ENCODE measurements at regions not wholly inside any gene's neighbourhood (a gene's known extent, or its start where the extent isn't known, plus 50 kb on each side); places are given as distances from the start of the nearest gene placed in this dataset.
A peak's percentile ranks its signal among the peaks of the same experiment; 100 is the strongest.

- DNase-seq, result no peak
- no peak for TF ChIP-seq GATA1 (IDR thresholded peaks at IDR 0.05; ENCODE audit: low read depth, low read length)
- TF ChIP-seq POLR2A (IDR thresholded peaks at IDR 0.05; ENCODE audit: low read length), result no peak
Observed at GRCh38 chr14:88993946-88994345, 169.5 kb downstream of the TTC8 start.

- no peak for DNase-seq
- TF ChIP-seq GATA1 (IDR thresholded peaks at IDR 0.05; ENCODE audit: low read depth, low read length) (no peak), POLR2A (IDR thresholded peaks at IDR 0.05; ENCODE audit: low read length) (no peak)
Observed at GRCh38 chr14:88995437-88996198, 171.2 kb downstream of the TTC8 start.

GRCh38 chr14:88998027-88998426 lies 173.6 kb downstream of the TTC8 start:
- TF ChIP-seq POLR2A (IDR thresholded peaks at IDR 0.05; ENCODE audit: low read length), result no peak
- TF ChIP-seq GATA1 (IDR thresholded peaks at IDR 0.05; ENCODE audit: low read depth, low read length), result no peak
- DNase-seq, result no peak

GRCh38 chr14:88999137-88999536 lies 174.7 kb downstream of the TTC8 start:
- TF ChIP-seq GATA1 (IDR thresholded peaks at IDR 0.05; ENCODE audit: low read depth, low read length), result no peak
- no peak for TF ChIP-seq POLR2A (IDR thresholded peaks at IDR 0.05; ENCODE audit: low read length)
- DNase-seq, result no peak

GRCh38 chr14:89000007-89000942 lies 175.8 kb downstream of the TTC8 start:
- peak; percentile 75 to 78 for DNase-seq
- no peak for TF ChIP-seq GATA1 (IDR thresholded peaks at IDR 0.05; ENCODE audit: low read depth, low read length)
- TF ChIP-seq POLR2A (IDR thresholded peaks at IDR 0.05; ENCODE audit: low read length), result no peak

GRCh38 chr14:89004166-89004565 lies 179.7 kb downstream of the TTC8 start:
- DNase-seq, result no peak
- no peak for TF ChIP-seq GATA1 (IDR thresholded peaks at IDR 0.05; ENCODE audit: low read depth, low read length)
- TF ChIP-seq POLR2A (IDR thresholded peaks at IDR 0.05; ENCODE audit: low read length), result no peak

- TF ChIP-seq GATA1 (IDR thresholded peaks at IDR 0.05; ENCODE audit: low read depth, low read length), result no peak
- no peak for TF ChIP-seq POLR2A (IDR thresholded peaks at IDR 0.05; ENCODE audit: low read length)
- no peak for DNase-seq
Observed at GRCh38 chr14:89007906-89008305, 183.5 kb downstream of the TTC8 start.

GRCh38 chr14:89011355-89012281 lies 187.2 kb downstream of the TTC8 start:
- DNase-seq, result no peak
- TF ChIP-seq GATA1 (IDR thresholded peaks at IDR 0.05; ENCODE audit: low read depth, low read length) (no peak), POLR2A (IDR thresholded peaks at IDR 0.05; ENCODE audit: low read length) (no peak)

- no peak for DNase-seq
- TF ChIP-seq GATA1 (IDR thresholded peaks at IDR 0.05; ENCODE audit: low read depth, low read length) (no peak), POLR2A (IDR thresholded peaks at IDR 0.05; ENCODE audit: low read length) (no peak)
Observed at GRCh38 chr14:89012282-89013097, 188.0 kb downstream of the TTC8 start.

- TF ChIP-seq POLR2A (IDR thresholded peaks at IDR 0.05; ENCODE audit: low read length) (no peak), GATA1 (IDR thresholded peaks at IDR 0.05; ENCODE audit: low read depth, low read length) (no peak)
- DNase-seq, result peak; percentile 50 to 56
Observed at GRCh38 chr14:89013098-89013504, 188.7 kb downstream of the TTC8 start.

- no peak for DNase-seq
- TF ChIP-seq GATA1 (IDR thresholded peaks at IDR 0.05; ENCODE audit: low read depth, low read length) (no peak), POLR2A (IDR thresholded peaks at IDR 0.05; ENCODE audit: low read length) (no peak)
Observed at GRCh38 chr14:89013698-89014568, 189.5 kb downstream of the TTC8 start.

- no peak for DNase-seq
- no peak for TF ChIP-seq POLR2A (IDR thresholded peaks at IDR 0.05; ENCODE audit: low read length)
- no peak for TF ChIP-seq GATA1 (IDR thresholded peaks at IDR 0.05; ENCODE audit: low read depth, low read length)
Observed at GRCh38 chr14:89014569-89014850, 190.1 kb downstream of the TTC8 start.

All from erythroblast (primary cell).